SK-N-SH (cell line): ENCODE measurements at regions not wholly inside any gene's neighbourhood (a gene's known extent, or its start where the extent isn't known, plus 50 kb on each side); places are given as distances from the start of the nearest gene placed in this dataset.

Source experiments
- CTCF ChIA-PET: fragments of 300-600, 350-600 bp; formaldehyde crosslinking; extraction: SDS; loops from one replicate; lab custom pipeline; 2021; lab: Yijun Ruan, JAX
- POLR2A ChIA-PET: fragments of 350-600 bp; sonication (Branson Sonifier 250); formaldehyde crosslinking; extraction: SDS; loops from one replicate; lab custom pipeline; 2020; ENCODE audit warnings: antibody characterized with exemption, inconsistent platforms; lab: Yijun Ruan, JAX
- DNase-seq: peaks from one replicate; pipeline ENCODE4 v3.0.0; 2012
- H2AFZ ChIP-seq: fragments of 200-600 bp; sonication (generic); 2 replicates; pipeline ENCODE4 v1.8.1; 2016; ENCODE audit warnings: antibody characterized with exemption, mild to moderate bottlenecking, low read depth
- H3F3A ChIP-seq: fragments of 200-600 bp; sonication (generic); replicated peaks from 2 replicates; pipeline ENCODE3; 2016; ENCODE audit warnings: antibody characterized with exemption, mild to moderate bottlenecking; ENCODE audit not compliant: insufficient read depth
- H3K27ac ChIP-seq, 2 experiments: fragments of 200-500 bp in 1 of 2; fragments of 200-600 bp in 1 of 2; sonication (Bioruptor generic) in 1 of 2; sonication (generic), shearing (Covaris generic) in 1 of 2; 2 replicates each; pipeline versions ENCODE4 v1.5.1 to v1.6.1; 2014 to 2016; ENCODE audit warnings: low read depth in 2 of 2, inconsistent platforms in 1 of 2, low read length in 1 of 2, mild to moderate bottlenecking in 1 of 2, mixed read lengths in 1 of 2
- H3K27me3 ChIP-seq: fragments of 200-600 bp; sonication (generic), shearing (Covaris generic); 2 replicates; pipeline ENCODE4 v1.6.1; 2016; ENCODE audit warnings: mixed run types; ENCODE audit not compliant: insufficient read depth
- H3K36me3 ChIP-seq, 2 experiments: fragments of 200-500 bp in 1 of 2; fragments of 200-600 bp in 1 of 2; sonication (Bioruptor generic) in 1 of 2; sonication (generic) in 1 of 2; replicated peaks in 1 of 2; 2 replicates each; pipeline versions ENCODE3 to v1.5.1; 2014 to 2016; ENCODE audit warnings: low read length in 1 of 2, mild to moderate bottlenecking in 1 of 2; ENCODE audit not compliant: insufficient read depth in 2 of 2, control insufficient read depth in 1 of 2
- H3K4me1 ChIP-seq, 2 experiments: fragments of 200-500 bp in 1 of 2; fragments of 200-600 bp in 1 of 2; sonication (Bioruptor generic) in 1 of 2; sonication (generic), shearing (Covaris generic) in 1 of 2; 2 replicates each; pipeline versions ENCODE4 v1.5.1 to v1.6.1; 2014 to 2016; ENCODE audit warnings: low read depth in 1 of 2, low read length in 1 of 2, mixed run types in 1 of 2; ENCODE audit not compliant: insufficient read depth in 2 of 2, control insufficient read depth in 1 of 2
- H3K4me2 ChIP-seq: fragments of 200-600 bp; sonication (generic), shearing (Covaris generic); 2 replicates; pipeline ENCODE4 v1.6.1; 2017; ENCODE audit warnings: mixed run types
- H3K4me3 ChIP-seq, 2 experiments: fragments of 200-500 bp in 1 of 2; fragments of 200-600 bp in 1 of 2; sonication (Bioruptor generic) in 1 of 2; sonication (generic), shearing (Covaris generic) in 1 of 2; 2 replicates each; pipeline versions ENCODE4 v1.5.1 to v1.8.1; 2014 to 2016; ENCODE audit warnings: low read depth in 2 of 2, inconsistent platforms in 1 of 2, low read length in 1 of 2, mild to moderate bottlenecking in 1 of 2, mixed read lengths in 1 of 2, moderate library complexity in 1 of 2
- H3K79me2 ChIP-seq: fragments of 200-600 bp; sonication (generic); 2 replicates; pipeline ENCODE4 v1.8.1; 2017; ENCODE audit warnings: mild to moderate bottlenecking; ENCODE audit not compliant: insufficient read depth
- H3K9ac ChIP-seq: fragments of 200-600 bp; sonication (generic); 2 replicates; pipeline ENCODE4 v1.6.1; 2017; ENCODE audit warnings: mixed run types
- H3K9me2 ChIP-seq: fragments of 200-600 bp; sonication (generic); 2 replicates; pipeline ENCODE4 v1.6.1; 2017; ENCODE audit warnings: mixed run types
- H3K9me3 ChIP-seq: fragments of 200-600 bp; sonication (generic); 2 replicates; pipeline ENCODE4 v1.6.1; 2017; ENCODE audit warnings: mixed run types, mild to moderate bottlenecking, moderate library complexity
- H4K20me1 ChIP-seq: fragments of 200-600 bp; sonication (generic); 2 replicates; pipeline ENCODE4 v1.6.1; 2017; ENCODE audit warnings: mild to moderate bottlenecking, mixed run types; ENCODE audit not compliant: insufficient read depth
- CHD2 ChIP-seq: fragments of 150-350 bp; IDR thresholded peaks from 2 replicates; pipeline ENCODE4 v1.6.1; 2018; ENCODE audit warnings: low read length; ENCODE audit not compliant: partially characterized antibody
- EP300 ChIP-seq, 2 experiments: IDR thresholded peaks; 2 replicates each; pipeline versions ENCODE4 v1.4.0 to v1.6.1; 2012; ENCODE audit warnings: borderline replicate concordance in 1 of 2, low read depth in 1 of 2, low read length in 1 of 2
- FOXJ3 ChIP-seq: sonication (generic); formaldehyde crosslinking; IDR thresholded peaks from 2 replicates; pipeline ENCODE4 v1.5.1; 2020; ENCODE audit warnings: mild to moderate bottlenecking, missing genetic modification reagents
- FOXM1 ChIP-seq: IDR thresholded peaks from 2 replicates; pipeline ENCODE4 v1.4.0; 2012; ENCODE audit warnings: low read depth, mild to moderate bottlenecking
- GABPA ChIP-seq: IDR thresholded peaks from 2 replicates; pipeline ENCODE4 v1.4.0; 2012; ENCODE audit warnings: low read depth, mild to moderate bottlenecking
- GATA2 ChIP-seq: sonication (generic); formaldehyde crosslinking; IDR thresholded peaks from 2 replicates; pipeline ENCODE4 v1.5.0; 2020; ENCODE audit warnings: mild to moderate bottlenecking, missing genetic modification reagents
- JUND ChIP-seq: IDR thresholded peaks from 2 replicates; pipeline ENCODE4 v1.4.0; 2012
- NFIC ChIP-seq: IDR thresholded peaks from 2 replicates; pipeline ENCODE4 v1.4.0; 2012; ENCODE audit warnings: borderline replicate concordance
- NRF1 ChIP-seq: IDR thresholded peaks from 2 replicates; pipeline ENCODE4 v1.6.1; 2012; ENCODE audit warnings: low read depth, mild to moderate bottlenecking, low read length
- RAD21 ChIP-seq: IDR thresholded peaks from 2 replicates; pipeline ENCODE4 v1.6.1; 2012; ENCODE audit warnings: mild to moderate bottlenecking, low read length
- RXRA ChIP-seq: IDR thresholded peaks from 2 replicates; pipeline ENCODE4 v1.4.0; 2012; ENCODE audit warnings: low read depth, mild to moderate bottlenecking, borderline replicate concordance
- TCF12 ChIP-seq: IDR thresholded peaks from 2 replicates; pipeline ENCODE4 v1.4.0; 2012
- USF1 ChIP-seq: IDR thresholded peaks from 2 replicates; pipeline ENCODE4 v1.4.0; 2012; ENCODE audit warnings: low read depth, borderline replicate concordance
- WGBS: methylation state at CpG from one replicate; pipeline ENCODE4 v1.1.6; 2017; ENCODE audit warnings: low lambda C conversion rate; 5-methylcytosine and 5-hydroxymethylcytosine counted together
- TF ChIP-seq, protein P1 (sequence below): fragments of 150-350 bp; IDR thresholded peaks from 2 replicates; pipeline ENCODE4 v1.6.1; 2017; ENCODE audit warnings: antibody characterized with exemption, low read length, low read depth, borderline replicate concordance
- TF ChIP-seq, protein P2 (sequence below): IDR thresholded peaks from 2 replicates; pipeline ENCODE4 v1.4.0; 2012; ENCODE audit warnings: low read depth
- TF ChIP-seq, protein P3 (sequence below): fragments of 150-350 bp; IDR thresholded peaks from 2 replicates; pipeline ENCODE4 v1.6.1; 2016; ENCODE audit warnings: mild to moderate bottlenecking, low read depth, low read length

DNA sequence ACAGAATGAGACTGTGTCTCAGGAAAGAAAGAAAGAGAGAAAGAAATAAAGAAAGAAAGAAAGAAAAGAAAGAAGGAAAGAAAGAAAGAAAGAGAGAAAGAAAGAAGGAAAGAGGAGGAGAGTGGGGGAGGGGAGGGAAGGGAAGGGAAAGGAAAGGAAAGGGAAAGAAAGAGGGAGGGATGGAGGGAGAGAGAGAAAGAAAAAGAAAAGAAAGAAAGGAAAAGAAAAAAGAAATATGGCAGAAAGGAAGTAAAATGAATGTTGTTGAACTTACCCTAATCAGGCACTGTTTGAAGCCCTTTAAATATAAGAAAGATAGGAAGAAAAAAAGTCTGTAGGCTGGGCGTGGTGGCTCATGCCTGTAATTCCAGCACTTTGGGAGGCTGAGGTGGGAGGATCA is 276.1 kb downstream of the INSC start (continued):
- no peak for TF ChIP-seq NRF1
- TF ChIP-seq, all 33 proteins: peak for 0

DNA sequence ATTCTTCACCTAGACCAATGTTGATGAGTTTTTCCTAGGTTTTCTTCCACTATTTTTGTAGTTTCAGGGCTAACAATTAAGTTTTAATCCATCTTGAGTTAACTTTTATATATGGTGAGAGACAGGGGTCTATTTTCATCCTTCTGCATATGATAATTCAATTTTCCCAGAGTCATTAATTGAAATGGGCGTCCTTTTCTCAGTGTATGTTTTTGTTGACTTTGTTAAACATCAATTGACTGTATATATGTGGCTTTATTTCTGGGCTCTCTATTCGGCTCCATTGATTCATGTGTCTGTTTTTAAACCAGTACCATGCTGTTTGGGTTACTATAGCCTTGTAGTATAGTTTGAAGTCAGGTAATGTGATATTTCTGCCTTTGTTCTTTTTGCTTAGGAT is 282.1 kb downstream of the INSC start:
- DNase-seq, result no peak
- H3K27ac ChIP-seq, result no peak overlapping the region
- POLR2A ChIA-PET, result no interaction called here
- TF ChIP-seq GABPA (no peak), RXRA (no peak), NRF1 (no peak), EP300 (IDR thresholded peaks at IDR 0.05; ENCODE audit: borderline replicate concordance in 1 of 2, low read depth in 1 of 2, low read length in 1 of 2) (no peak), FOXJ3 (CRISPR knock-in tag) (no peak), FOXM1 (no peak), TCF12 (no peak), GATA2 (no peak), CHD2 (no peak), JUND (no peak), RAD21 (no peak), NFIC (no peak), USF1 (no peak)
- TF ChIP-seq, protein P1, sequence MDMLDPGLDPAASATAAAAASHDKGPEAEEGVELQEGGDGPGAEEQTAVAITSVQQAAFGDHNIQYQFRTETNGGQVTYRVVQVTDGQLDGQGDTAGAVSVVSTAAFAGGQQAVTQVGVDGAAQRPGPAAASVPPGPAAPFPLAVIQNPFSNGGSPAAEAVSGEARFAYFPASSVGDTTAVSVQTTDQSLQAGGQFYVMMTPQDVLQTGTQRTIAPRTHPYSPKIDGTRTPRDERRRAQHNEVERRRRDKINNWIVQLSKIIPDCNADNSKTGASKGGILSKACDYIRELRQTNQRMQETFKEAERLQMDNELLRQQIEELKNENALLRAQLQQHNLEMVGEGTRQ, result no peak
- TF ChIP-seq, protein P2, sequence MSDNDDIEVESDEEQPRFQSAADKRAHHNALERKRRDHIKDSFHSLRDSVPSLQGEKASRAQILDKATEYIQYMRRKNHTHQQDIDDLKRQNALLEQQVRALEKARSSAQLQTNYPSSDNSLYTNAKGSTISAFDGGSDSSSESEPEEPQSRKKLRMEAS, result no peak
- TF ChIP-seq, protein P3, sequence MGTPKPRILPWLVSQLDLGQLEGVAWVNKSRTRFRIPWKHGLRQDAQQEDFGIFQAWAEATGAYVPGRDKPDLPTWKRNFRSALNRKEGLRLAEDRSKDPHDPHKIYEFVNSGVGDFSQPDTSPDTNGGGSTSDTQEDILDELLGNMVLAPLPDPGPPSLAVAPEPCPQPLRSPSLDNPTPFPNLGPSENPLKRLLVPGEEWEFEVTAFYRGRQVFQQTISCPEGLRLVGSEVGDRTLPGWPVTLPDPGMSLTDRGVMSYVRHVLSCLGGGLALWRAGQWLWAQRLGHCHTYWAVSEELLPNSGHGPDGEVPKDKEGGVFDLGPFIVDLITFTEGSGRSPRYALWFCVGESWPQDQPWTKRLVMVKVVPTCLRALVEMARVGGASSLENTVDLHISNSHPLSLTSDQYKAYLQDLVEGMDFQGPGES, result no peak
- 27% methylated on average over 2 of the region's 2 CpGs for WGBS
- no peak overlapping the region for H3K4me3 ChIP-seq
- no peaks in the 10 kb centered on the region for H3K27me3 ChIP-seq
- no peak overlapping the region for H3K4me2 ChIP-seq
- 0 out of 2 replicates have a peak, but pooled peaks cover 12% of the 10 kb centered on the region for H3K9me3 ChIP-seq
- H3K9ac ChIP-seq, result no peak overlapping the region
- no peaks in the 10 kb centered on the region for H4K20me1 ChIP-seq
- no peaks in the 10 kb centered on the region for H3K79me2 ChIP-seq
- H3K9me2 ChIP-seq, result no peaks in the 10 kb centered on the region
- H2AFZ ChIP-seq, result no peak overlapping the region
- H3K36me3 ChIP-seq, result no peaks in the 10 kb centered on the region
- no peaks in the 10 kb centered on the region for H3F3A ChIP-seq
- no peaks in the 10 kb centered on the region for H3K4me1 ChIP-seq
- CTCF ChIA-PET, result no interaction called here
